T47D (cell line): ENCODE measurements at regions not wholly inside any gene's neighbourhood (a gene's known extent, or its start where the extent isn't known, plus 50 kb on each side); places are given as distances from the start of the nearest gene placed in this dataset.

Experiments
- DNase-seq, 2 experiments: peaks; one replicate each; pipeline versions ENCODE4 v3.0.0 to v3.0.0-alpha.2; 2011 to 2012; ENCODE audit warnings: low read depth in 1 of 2, low spot score in 1 of 2
- JUND ChIP-seq: IDR thresholded peaks from 2 replicates; pipeline ENCODE4 v1.6.1; 2012; ENCODE audit warnings: low read depth
- in situ Hi-C: cut with HindIII; loops from 2 replicates; pipeline ENCODE4 v1.10.0; 2016; ENCODE audit warnings: low sequenced_read_pairs, low pct_unique_long_range_greater_than_20kb

DNA sequence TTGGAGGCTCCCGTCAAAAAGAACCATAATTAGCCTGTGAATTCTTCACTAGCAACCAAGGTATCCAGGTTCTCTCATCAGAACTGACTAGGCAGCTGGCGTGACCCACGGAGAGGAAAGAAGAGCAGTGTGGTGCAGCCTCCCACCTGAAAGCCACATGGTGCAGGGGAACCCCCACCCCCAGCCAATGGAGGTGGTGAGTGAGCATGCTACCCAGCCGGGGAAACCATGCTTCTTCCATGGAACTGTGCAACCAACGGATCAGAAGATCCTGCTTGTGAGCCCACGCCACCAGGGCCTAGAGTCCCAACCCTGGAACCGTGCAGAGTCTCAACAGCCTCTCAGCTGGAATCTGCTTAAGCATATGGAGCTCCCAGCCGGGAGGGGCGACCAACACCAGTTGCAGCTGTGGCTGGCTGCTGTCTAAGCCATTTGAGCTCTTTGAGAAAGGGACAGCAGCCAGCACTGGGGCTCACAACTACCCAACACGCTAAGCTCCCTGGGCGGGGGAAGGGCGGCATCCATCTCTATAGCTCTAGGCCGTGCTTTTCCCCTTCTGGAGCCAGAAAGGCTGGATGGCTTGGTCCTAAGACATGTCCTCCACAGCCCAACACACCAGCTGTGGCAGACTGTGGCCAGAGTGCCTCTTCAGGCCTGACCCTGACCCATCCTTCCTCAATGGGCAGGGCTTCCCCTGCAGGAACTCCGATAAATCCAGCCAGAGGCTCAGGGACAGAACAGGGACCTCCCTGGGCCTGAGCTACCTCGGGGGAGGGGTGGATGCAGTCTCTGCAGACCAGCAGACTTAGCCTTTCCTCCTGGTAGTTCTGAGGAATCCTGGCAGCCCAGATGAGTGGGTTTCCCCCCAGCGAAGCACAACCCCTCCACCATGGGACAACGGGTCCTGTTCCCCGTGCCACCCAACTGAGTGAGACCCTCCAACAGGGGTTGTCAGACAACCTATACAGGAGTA, 151.4 kb upstream of the NXPH2 start:
- no peak for TF ChIP-seq JUND
- in situ Hi-C loops = no loop called here
- DNase-seq = no peak

DNA sequence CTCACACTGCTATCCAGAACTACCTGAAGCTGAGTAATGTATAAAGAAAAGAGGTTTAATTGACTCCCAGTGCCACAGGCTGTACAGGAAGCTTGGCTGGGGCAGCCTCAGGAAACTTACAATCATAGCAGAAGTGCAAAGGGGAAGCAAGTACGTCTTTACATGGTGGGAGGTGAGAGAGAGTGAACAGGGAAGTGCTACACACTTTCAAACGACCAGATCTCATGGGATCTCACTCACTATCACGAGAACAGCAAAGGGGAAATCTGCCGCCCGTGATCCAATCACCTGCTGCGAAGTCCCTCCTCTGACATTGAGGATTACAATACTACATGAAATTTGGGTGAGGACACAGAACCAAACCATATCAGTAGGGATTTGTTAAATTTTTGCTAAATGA, 150.4 kb upstream of the NXPH2 start:
- DNase-seq = no peak
- TF ChIP-seq JUND = no peak
- in situ Hi-C loops = no loop called here

GRCh38 chr2:138928374-138929021, 148.3 kb upstream of the NXPH2 start:
- TF ChIP-seq JUND = no peak
- DNase-seq = no peak
- in situ Hi-C loops = no loop called here

- DNase-seq = peak; percentile 9 to 16
- in situ Hi-C loops = no loop called here
- no peak for TF ChIP-seq JUND
These were observed 142.9 kb upstream of the NXPH2 start for GRCh38 chr2:138922973-138923563.

- DNase-seq = no peak
- TF ChIP-seq JUND = no peak
- in situ Hi-C loops = no loop called here
These were observed 139.0 kb upstream of the NXPH2 start for GRCh38 chr2:138919120-138919747.

DNA sequence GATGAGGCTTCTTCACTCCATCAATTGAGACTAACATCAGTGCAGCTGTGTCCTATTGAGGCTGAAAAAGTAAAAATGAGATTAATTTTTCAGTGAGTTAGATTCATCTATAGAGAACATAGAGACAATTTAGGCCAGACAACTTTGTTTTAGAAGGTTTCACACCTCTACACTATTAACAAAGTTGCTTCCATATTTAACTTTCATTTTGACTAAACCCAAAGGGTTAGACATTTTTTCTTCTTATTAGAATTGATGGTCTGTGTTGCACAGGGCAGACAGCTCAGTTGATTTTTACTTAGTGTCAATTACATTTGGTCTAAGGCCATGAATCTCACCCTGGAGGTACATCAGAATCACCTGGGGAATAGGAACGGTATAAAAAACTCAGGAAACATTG, 130.2 kb upstream of the NXPH2 start:
- in situ Hi-C loops = no loop called here
- DNase-seq = no peak
- TF ChIP-seq JUND = no peak

GRCh38 chr2:138906549-138906948, 126.4 kb upstream of the NXPH2 start:
- DNase-seq = no peak
- in situ Hi-C loops = no loop called here
- TF ChIP-seq JUND = no peak

DNA sequence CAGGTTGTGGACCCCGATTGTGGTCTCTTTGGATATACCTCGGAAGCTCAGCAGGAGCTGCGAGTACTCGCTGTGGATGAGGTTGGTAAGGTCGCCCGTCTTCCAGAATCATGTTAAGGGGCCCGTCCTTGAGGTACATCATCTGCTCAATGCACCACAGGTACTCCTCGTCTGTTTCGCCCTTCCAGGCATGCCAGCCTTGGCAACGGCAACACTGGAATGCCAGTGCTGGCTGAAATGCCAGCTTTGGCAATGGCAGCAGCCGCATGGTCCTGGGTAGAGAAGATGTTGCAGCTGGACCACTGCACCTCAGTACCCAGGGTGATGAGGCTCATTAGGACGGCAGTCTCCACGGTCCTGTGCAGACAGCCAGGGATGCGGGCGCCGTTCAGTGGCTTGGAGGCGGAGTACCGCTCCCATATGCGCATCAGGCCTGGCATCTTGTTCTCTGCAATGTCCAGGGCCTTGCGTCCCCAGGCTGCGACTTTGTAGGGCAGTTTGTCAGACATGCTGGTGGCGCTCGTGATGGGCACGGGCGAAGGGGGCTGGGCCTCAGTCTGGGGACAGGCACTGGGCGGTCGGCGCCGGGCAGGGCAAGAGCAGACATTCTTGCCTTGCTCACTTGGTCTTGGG, 122.2 kb upstream of the NXPH2 start:
- DNase-seq = no peak
- no peak for TF ChIP-seq JUND
- in situ Hi-C loops = no loop called here

DNA sequence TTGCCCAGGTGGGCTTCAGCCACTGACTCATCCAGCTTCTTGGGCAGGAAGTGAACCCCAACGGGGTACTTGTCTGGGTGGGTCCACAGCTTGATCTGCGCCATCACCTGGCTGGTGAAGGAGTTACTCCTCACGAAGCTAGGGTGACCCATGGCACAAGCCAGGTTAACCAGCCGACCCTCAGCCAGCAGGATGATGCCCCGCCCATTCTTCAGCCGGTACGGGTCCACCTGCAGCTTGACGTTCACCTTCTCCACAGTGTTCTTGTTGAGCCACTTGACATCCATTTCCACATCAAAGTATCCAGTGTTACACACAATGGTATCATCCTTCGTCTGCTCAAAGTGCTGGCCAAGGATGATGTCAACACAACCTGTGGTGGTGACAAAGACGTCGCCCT, 121.3 kb upstream of the NXPH2 start:
- no peak for DNase-seq
- in situ Hi-C loops = no loop called here
- TF ChIP-seq JUND = no peak

- in situ Hi-C loops = no loop called here
- no peak for DNase-seq
- no peak for TF ChIP-seq JUND
These were observed 118.7 kb upstream of the NXPH2 start for GRCh38 chr2:138898855-138899254.

DNA sequence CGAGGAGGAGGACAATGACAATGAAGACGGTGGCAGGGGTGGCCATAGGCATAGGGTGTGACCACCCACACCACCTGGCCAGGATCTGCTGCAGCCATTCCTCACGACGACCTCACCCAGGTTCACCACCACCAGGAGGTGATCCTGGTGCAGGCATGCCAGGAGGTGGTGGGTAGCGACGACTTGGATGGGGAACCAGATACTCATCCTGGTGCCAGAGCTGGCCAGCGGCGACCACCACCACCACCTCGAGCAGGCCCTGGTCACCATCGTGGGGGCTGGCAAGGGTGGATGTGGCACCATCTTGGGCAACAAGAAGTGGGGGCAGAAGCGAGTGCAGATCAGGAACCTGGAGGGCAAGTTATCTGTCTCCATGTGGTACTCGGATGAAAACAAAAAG, 117.1 kb upstream of the NXPH2 start:
- in situ Hi-C loops = no loop called here
- no peak for DNase-seq
- no peak for TF ChIP-seq JUND

DNA sequence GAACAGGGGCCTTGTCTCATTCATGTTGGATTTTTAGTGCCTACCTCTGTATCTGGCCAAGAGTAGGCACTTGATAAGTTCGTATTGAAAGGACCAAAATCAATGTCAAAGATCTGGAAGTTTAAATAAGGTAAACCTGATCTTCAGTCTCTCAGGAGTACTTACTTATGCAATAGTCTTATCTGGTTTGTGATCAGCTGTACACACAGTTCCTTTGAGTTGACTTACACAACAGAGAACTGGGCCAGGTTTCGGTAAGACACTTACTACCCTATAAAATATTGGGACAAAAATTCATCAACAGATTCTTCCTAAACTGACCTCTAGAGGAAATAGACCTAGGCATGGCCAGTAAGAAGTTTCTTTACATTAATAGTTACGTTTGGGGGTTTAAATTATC, 113.6 kb upstream of the NXPH2 start:
- TF ChIP-seq JUND = no peak
- in situ Hi-C loops = no loop called here

DNA sequence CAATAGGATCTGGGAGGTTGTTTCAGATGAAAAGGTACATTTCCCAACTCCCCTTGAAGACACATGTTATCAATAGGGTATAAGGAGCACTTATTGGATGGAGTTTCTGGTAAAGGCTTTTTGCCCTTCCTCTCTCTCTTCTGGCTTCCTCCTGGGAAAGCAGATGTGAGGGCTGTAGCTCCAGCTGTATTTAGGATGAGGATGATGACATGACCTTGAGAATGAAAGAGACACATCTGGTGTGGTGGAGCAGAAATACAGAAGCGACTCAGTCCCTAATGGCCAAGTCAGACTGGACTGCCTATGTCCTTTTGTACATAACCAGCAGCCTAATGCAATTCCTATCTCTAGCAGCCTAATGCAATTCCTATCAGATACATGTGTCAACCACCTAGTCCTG, 100.9 kb upstream of the NXPH2 start:
- in situ Hi-C loops = no loop called here
- no peak for DNase-seq
- TF ChIP-seq JUND = no peak

More for the DNA sequence above, 113.6 kb upstream of the NXPH2 start:
- peak in 1 of 2 experiments; percentile 61 for DNase-seq
